HG03469 (cell line): ENCODE measurements at regions not wholly inside any gene's neighbourhood (a gene's known extent, or its start where the extent isn't known, plus 50 kb on each side); places are given as distances from the start of the nearest gene placed in this dataset.
"Not testable (repeated sequence)": the region's sequence is repeated elsewhere in the genome, so short reads cannot be mapped to it uniquely, and the experiment has no call there.

Experiments used
- ATAC-seq: cut with Tn5 transposase; IDR thresholded peaks from one replicate; pipeline ENCODE4 v1.9.1; 2021; ENCODE audit warnings: mild to moderate bottlenecking, moderate library complexity, moderate number of reproducible peaks; ENCODE audit not compliant: unreplicated experiment

GRCh38 chr3:22730701-22731100, 472.4 kb upstream of the UBE2E2 start:
- ATAC-seq: no peak

GRCh38 chr3:22731901-22732300, 471.2 kb upstream of the UBE2E2 start:
- ATAC-seq: no peak

GRCh38 chr3:22732641-22733040, 470.5 kb upstream of the UBE2E2 start:
- ATAC-seq: no peak

GRCh38 chr3:22734207-22734606, 468.9 kb upstream of the UBE2E2 start:
- ATAC-seq: no peak

- ATAC-seq: no peak
Measured at GRCh38 chr3:22734756-22735155, 468.4 kb upstream of the UBE2E2 start.

GRCh38 chr3:22735373-22735772, 467.8 kb upstream of the UBE2E2 start:
- no peak for ATAC-seq

- not testable (repeated sequence) for ATAC-seq
Measured at GRCh38 chr3:22743386-22743785, 459.7 kb upstream of the UBE2E2 start.

- no peak for ATAC-seq
Measured at GRCh38 chr3:22745321-22745720, 457.8 kb upstream of the UBE2E2 start.

- no peak for ATAC-seq
Measured at GRCh38 chr3:22746221-22746620, 456.9 kb upstream of the UBE2E2 start.

GRCh38 chr3:22748453-22749045, 454.6 kb upstream of the UBE2E2 start:
- no peak for ATAC-seq

GRCh38 chr3:22759636-22760310, 443.4 kb upstream of the UBE2E2 start:
- no peak for ATAC-seq

- no peak for ATAC-seq
Measured at GRCh38 chr3:22765679-22766078, 437.4 kb upstream of the UBE2E2 start.

- no peak for ATAC-seq
Measured at GRCh38 chr3:22777834-22778233, 425.3 kb upstream of the UBE2E2 start.

GRCh38 chr3:22779737-22780136, 423.4 kb upstream of the UBE2E2 start:
- no peak for ATAC-seq

- no peak for ATAC-seq
Measured at GRCh38 chr3:22792533-22792932, 410.6 kb upstream of the UBE2E2 start.

- no peak for ATAC-seq
Measured at GRCh38 chr3:22795917-22796316, 407.2 kb upstream of the UBE2E2 start.

GRCh38 chr3:22798461-22798860, 404.7 kb upstream of the UBE2E2 start:
- no peak for ATAC-seq

GRCh38 chr3:22819209-22819608, 383.9 kb upstream of the UBE2E2 start:
- ATAC-seq: no peak

- no peak for ATAC-seq
Measured at GRCh38 chr3:22835041-22835440, 368.1 kb upstream of the UBE2E2 start.

- no peak for ATAC-seq
Measured at GRCh38 chr3:22836131-22836530, 367.0 kb upstream of the UBE2E2 start.

- ATAC-seq: no peak
Measured at GRCh38 chr3:22843854-22844253, 359.3 kb upstream of the UBE2E2 start.

- no peak for ATAC-seq
Measured at GRCh38 chr3:22846566-22846965, 356.6 kb upstream of the UBE2E2 start.

- not testable (repeated sequence) for ATAC-seq
Measured at GRCh38 chr3:22849583-22849982, 353.5 kb upstream of the UBE2E2 start.
